Activated CD8-positive, alpha-beta memory T cell treated with anti-CD3 and anti-CD28 coated beads, Interleukin-2, amount 50 U/mL, for 24 hours (primary cell): ENCODE measurements at regions not wholly inside any gene's neighbourhood (a gene's known extent, or its start where the extent isn't known, plus 50 kb on each side); places are given as distances from the start of the nearest gene placed in this dataset.
"Not testable (repeated sequence)": the region's sequence is repeated elsewhere in the genome, so short reads cannot be mapped to it uniquely, and the experiment has no call there.

Experiments used
- DNase-seq: peaks from one replicate; pipeline ENCODE4 v3.0.0-alpha.2; 2020; ENCODE audit errors: extremely low read depth

- peak; percentile 6 for DNase-seq
Observed at GRCh38 chr9:105114318-105114717, 130.1 kb upstream of the SLC44A1 start.

GRCh38 chr9:105114964-105115728 lies 129.3 kb upstream of the SLC44A1 start:
- no peak for DNase-seq

- DNase-seq: no peak
Observed at GRCh38 chr9:105116052-105116868, 128.2 kb upstream of the SLC44A1 start.

DNA sequence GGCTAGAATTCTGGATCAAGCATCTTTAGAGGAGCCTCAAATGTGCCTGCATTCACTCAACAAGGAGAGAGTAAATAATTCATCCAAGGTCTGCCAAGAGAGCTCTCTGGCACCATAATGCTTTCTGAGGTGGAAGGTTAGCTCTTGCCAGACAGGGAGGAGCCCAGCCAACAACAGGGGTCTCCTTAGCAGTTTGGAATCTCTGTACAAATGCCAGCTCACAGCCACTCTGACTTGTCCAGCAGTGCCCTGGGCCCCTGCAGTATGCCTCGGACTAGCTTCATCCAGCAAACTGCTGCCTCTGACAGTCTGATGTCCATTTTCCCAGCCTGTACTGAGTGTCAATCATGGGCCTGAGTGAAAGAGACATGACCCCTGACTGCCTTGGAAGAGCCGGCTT lies 127.2 kb upstream of the SLC44A1 start:
- DNase-seq: no peak

DNA sequence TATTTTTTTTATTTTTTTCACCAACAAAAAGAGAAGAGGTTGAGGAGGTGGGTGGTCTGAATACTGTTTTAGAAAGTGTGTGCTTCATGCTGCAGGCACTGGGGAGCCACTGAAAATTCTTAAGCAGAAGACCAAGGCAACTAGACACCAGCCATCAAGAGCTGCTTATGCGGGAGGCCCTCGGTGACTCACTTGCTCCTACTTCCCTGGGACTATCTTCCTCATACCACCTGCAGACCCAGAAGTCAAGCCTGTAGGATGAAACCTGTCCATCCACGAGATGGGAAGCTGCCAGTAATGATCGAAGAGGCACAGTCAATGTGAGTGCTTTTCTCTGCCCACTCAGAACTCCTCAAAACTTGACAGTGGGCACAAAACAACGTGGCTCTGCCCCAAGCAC lies 125.8 kb upstream of the SLC44A1 start:
- DNase-seq: no peak

- DNase-seq: no peak
Observed at GRCh38 chr9:105119156-105119555, 125.3 kb upstream of the SLC44A1 start.

DNA sequence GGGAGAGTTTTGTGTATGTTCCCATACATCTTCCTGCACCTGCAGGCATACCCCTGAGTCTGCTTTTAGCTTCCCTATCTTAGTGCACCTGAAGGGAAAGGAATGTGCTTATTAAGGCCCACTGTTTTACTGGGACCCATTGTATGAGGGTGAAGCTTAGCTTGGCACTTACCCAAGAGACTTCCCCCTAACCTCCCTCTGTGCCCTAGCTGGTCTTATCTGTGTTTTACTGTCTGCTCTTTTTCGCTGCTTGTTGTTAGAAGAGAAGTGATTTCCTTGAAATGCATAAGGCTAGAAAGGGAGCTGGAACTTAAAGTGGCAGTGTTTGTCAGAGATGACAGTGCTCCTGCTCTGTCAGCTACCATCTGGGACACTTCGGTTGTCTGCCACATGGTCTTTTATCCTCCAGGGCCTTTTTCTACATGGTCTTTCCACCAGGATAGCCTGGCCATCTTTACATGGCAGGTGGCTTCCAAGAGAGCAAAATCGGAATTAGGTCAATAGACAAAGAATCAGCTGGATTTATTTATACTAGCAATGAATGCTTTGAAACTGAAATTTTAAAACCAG lies 122.5 kb upstream of the SLC44A1 start:
- DNase-seq: no peak

DNA sequence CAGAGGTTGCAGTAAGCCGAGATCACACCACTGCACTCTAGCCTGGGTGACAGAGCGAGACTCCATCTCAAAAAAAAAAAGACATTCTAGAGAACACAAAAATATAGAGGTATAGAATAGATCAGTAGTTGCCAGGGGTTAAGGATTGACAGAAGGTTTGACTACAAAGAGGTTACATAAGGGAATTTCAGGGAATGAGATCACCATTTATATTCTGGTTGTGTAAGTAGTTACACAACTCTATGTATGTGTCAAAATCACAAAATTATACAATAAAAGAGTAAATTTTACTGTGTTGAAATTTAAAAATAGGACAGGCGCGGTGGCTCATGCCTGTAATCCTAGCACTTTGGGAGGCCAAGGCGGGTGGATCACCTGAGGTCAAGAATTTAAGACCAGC lies 119.9 kb upstream of the SLC44A1 start:
- DNase-seq: not testable (repeated sequence)

- DNase-seq: no peak
Observed at GRCh38 chr9:105126226-105126625, 118.2 kb upstream of the SLC44A1 start.

DNA sequence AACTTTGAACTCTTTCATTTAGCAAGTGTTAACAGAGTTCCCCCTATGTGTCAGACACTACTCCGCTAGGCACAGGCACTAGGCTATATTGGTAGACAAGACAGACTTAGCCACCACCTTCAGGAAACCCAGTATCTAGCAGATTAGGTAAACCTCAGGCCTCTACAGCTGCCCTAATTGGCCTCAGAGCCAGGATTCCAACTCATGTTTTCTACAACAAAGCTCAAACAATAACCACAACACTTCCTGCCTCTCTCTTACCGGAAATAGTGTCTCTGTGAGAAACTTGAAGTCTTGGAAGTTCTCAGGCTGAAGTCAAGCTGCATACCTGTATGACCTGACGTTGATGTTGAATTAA lies 116.6 kb upstream of the SLC44A1 start:
- DNase-seq: peak; percentile 6

GRCh38 chr9:105128908-105129600 lies 115.4 kb upstream of the SLC44A1 start:
- no peak for DNase-seq

- no peak for DNase-seq
Observed at GRCh38 chr9:105129731-105130130, 114.7 kb upstream of the SLC44A1 start.

DNA sequence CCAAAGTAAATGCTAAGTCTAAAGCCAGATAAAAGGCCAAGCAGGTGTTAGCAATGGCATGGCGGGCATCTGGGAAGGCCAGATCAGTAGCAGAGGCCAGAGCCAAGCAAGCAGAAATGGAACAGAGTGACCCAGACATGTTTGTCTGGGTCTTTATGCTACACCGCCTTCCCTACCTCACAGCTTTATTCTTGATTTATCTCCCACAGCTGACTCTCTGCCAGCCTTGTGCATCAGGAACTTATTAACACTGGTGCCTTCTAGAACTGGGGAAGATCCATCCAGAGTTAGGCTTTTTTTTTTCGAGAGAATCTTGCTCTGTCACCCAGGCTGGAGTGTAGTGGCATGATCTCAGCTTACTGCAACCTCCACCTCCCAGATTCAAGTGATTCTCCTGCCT lies 112.5 kb upstream of the SLC44A1 start:
- no peak for DNase-seq

GRCh38 chr9:105132606-105133005 lies 111.8 kb upstream of the SLC44A1 start:
- no peak for DNase-seq

GRCh38 chr9:105138306-105138801 lies 106.1 kb upstream of the SLC44A1 start:
- no peak for DNase-seq

DNA sequence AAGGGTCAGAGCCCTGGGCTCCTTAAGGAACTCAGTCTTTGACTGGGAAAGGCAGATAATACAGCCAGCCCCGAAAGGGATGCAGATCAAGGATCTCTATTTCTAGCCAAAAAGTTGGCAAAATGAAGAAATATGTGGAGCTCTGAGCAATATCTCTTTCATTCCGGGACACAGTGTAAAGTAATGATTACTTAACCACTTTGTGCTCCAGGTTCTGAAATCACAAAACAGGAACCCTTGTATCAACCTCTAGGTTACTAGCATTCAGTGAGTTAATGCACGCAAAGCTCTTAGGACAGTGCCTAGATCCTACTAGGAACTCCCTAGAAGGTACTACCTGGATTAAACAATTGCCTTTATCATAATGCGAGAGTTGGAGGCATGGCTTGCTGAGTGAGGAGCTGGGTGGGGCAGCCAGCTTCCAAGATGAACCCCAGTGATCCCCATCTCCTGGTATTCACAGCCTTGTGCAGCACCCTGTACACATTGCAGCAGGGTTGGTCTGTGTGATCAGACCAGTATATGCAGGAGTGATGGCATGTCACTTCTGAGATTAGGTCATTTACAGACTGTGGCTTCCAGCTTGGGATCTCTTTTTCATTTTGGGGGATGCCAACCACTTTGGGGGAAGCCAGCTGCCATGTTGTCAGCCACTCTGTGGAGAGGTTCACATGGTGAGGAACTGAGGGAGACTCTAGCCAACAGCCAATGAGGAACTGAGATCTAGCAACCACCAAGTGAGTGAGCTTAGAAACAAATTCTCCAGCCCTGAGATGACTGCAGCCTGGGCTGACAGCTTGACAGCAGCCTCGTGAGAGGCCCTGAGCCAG lies 103.1 kb upstream of the SLC44A1 start:
- DNase-seq: no peak

GRCh38 chr9:105141976-105142250 lies 102.5 kb upstream of the SLC44A1 start:
- DNase-seq: no peak

DNA sequence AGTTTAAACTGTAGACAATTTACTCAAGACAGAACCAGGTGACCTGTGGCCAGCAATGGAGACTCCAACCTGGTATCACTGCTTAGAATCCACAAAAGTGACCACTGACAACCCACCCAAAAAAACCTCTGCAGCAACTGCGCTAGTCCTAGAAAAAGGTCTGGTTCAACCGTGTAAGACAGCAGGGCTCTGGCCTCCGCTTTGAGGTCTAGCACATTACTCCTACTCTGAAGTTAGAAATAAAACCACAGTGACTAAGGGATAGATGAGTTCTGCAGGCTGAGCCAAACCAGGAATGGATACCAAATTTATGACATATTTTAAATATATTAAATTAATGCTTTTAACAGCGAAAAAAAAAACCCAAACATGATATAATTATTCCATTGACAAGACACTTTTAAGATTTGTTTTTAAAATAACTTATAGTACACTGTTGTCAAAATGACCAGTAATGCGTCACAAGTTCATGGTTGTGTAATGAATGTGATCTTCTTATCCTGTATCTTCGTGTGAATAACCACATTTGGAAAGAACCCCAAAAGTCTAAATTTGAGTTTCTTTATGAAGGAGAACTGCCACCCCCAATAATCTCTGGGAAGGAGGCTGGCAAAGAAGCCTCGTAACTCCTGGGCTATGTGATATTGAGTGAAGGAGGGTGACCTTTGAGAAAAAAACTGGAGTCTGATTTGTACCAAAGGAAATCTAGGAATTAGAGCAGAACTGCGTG lies 101.9 kb upstream of the SLC44A1 start:
- DNase-seq: no peak

GRCh38 chr9:105143136-105143430 lies 101.4 kb upstream of the SLC44A1 start:
- DNase-seq: no peak

GRCh38 chr9:105144076-105144475 lies 100.4 kb upstream of the SLC44A1 start:
- no peak for DNase-seq

DNA sequence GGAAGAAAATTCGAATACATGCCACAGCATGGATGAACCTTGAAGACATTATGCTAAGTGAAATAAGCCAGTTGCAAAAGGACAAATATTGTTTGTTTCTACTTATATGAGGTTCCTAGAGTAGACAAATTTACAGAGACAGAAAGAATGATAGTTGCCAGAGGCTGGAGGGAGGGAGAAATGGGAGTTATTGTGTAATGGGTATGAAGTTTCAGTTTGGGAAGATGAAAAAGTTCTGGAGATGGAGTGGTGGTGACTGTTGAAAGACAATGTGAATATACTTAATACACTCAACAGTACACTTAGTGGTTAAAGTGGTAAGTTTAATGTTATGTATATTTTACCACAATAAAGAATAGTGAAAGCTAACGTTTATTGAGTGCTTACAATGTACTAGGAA lies 99.6 kb upstream of the SLC44A1 start:
- DNase-seq: no peak
